ENCODE measurements at regions not wholly inside any gene's neighbourhood (a gene's known extent, or its start where the extent isn't known, plus 50 kb on each side); places are given as distances from the start of the nearest gene placed in this dataset.
A peak's percentile ranks its signal among the peaks of the same experiment; 100 is the strongest.

GRCh38 chr2:45337481-45337880, 273.6 kb downstream of the SRBD1 start:
- ATAC-seq = no peak
- no peak for DNase-seq

GRCh38 chr2:45334205-45334604, 276.9 kb downstream of the SRBD1 start:
- no peak for DNase-seq
- ATAC-seq = peak; percentile 15

- no peak for ATAC-seq
- DNase-seq = no peak
These were observed 278.5 kb downstream of the SRBD1 start for GRCh38 chr2:45332567-45332966.

DNA sequence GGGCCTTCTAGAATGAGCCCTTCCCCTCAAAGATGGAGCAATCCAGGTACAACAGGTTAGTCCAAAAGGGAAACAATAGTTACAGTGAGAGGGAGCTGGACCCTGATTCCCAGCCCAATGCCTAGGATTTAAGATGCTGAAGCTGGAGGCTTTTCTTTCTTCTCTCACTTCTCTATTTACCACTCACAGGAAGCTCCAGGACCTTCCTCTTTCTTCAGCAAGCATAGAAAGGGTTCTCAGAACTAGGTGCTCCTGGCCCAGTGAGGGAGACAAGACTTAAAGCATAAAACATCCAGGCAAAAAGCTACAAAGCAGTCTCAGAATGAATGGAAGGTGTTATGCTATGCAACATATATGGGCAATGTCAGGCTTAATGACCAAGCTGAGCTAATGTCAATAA, 279.0 kb downstream of the SRBD1 start:
- ATAC-seq = no peak
- DNase-seq = no peak

DNA sequence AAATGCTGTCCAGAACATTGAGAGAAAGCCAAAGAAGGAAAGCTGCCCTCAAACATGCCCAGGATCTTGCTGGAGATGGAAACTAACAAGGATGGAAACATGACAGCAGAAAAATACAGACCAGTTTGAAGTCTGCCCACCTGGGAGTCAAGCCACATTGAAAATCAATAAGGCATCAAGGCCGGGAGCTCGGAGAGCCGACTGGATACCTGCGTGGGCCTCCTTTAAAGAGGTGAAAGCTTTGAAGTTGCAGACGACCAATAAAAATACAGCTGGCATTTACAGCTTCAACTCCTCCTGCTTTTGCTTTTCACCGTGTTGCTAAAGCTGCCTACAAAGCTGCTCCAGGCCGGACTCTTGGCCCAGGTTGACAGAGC, 279.7 kb downstream of the SRBD1 start:
- no peak for DNase-seq
- ATAC-seq = no peak

DNA sequence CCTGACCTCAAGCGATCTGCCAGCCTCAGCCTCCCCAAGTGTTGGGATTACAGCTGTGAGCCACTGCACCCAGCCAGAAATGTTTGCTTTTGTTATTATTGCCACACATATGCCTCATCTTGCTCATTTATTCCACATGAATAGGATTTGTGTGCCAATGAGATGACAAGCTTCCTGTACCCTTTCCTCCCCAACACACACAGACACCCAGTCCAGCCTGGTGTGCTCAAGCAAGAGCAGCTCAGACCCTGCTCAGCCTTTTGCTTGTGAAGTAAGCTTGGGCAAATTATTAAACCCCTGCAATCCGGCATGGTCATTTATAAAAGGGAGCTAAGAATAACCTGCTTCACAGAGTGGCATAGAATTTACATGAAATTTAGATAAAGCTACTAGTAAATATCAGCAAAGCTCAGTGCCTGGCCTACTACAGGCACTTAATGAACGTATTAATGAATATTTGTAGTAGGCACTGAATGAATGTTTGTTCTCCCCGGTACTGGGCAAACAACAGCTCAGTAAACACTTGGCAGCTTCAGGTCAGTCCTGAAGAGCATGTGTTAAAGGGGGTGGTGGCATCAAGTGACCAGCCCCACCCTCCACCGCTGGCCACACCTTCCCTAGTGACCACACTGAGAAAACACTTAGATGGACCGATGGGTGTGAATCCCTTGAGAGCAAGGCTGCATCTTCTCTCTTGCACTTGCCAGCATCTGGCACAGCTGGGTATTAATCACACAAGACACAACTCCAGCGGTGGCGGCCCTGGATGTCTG, 280.2 kb downstream of the SRBD1 start:
- ATAC-seq = no peak
- no peak for DNase-seq

DNA sequence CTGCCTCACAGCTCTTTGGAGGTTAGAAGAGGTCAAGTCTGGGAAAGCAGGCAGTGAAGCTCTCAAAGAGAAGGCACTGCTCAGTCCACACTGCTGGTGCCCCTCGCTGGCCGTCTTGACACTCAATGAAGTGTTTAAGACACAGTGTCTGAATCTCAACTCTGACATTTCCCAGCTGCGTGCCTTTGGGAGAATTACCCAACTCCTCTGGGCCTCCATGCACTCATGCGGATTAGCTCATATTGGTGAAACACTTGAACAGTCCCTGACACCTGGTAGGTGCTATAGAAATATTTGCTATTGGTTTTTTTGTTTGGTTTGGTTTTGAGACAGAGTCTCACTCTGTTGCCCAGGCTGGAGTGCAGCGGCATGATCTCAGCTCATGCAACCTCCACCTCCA, 281.0 kb downstream of the SRBD1 start:
- DNase-seq (no peak), ATAC-seq (no peak)

- no peak for DNase-seq
- ATAC-seq = no peak
These were observed 281.9 kb downstream of the SRBD1 start for GRCh38 chr2:45329045-45329677.

GRCh38 chr2:45328264-45328870, 282.7 kb downstream of the SRBD1 start:
- no peak for ATAC-seq
- DNase-seq = no peak

DNA sequence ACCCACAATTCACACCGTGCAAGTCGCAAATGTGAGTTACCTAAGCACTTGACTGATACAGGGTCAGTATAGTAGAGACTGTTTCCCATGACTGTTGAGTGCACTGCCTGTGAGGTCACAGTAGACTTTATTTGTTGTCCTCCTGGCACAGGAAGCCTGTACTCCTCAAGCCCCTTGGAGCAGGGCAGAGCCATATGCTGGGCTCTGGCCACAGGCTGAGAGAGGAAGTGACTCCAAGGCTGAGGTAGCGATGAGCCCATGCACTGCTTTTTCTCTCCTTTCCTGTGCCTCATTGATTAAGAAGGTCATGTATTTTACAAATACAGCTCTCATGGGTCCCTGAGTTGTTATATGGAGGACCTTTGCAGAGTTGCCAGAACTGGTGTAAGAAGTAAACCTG, 287.7 kb downstream of the SRBD1 start:
- DNase-seq (no peak), ATAC-seq (no peak)

- DNase-seq = no peak
- no peak for ATAC-seq
These were observed 290.1 kb downstream of the SRBD1 start for GRCh38 chr2:45320956-45321355.

GRCh38 chr2:45319683-45320455, 291.2 kb downstream of the SRBD1 start:
- ATAC-seq = no peak
- DNase-seq = no peak

GRCh38 chr2:45318686-45319085, 292.4 kb downstream of the SRBD1 start:
- ATAC-seq = no peak

DNA sequence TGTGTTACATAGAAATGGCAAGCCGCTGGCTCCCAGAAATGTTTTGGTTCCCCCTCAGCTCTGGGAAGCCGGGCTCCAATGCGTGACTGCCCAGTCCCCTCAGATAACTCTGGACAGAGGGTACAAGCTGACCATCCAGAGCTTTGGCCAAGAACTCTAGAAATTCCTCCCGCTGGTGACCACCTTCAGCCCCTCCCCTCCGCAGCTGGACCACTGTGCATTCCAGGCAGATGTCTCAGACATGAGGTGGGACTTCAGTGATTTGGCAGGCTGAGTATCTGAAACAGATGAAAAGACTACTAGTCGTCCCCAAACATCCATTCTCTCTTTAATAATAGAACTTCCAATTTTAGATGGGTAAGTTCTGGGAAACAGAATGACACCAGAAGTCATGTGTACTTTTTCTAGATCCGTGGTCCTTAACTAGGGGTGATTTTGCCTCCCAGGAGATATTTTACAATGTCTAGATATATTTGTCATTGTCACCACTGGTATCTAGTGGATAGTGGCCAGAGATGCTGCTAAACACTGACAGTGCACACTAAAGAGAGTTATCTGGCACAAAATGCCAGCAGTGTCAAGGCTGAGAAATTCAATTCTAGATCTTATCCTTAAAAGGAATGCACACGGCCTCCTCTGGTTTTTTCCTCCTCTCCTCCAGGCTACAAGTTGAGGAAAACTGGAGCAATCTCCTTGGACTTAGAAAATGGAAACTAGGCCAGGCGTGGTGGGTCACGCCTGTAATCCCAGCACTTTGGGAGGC, 294.3 kb downstream of the SRBD1 start:
- DNase-seq = no peak
- ATAC-seq = no peak

More at GRCh38 chr2:45318686-45319085, 292.4 kb downstream of the SRBD1 start:
- no peak for DNase-seq

GRCh38 chr2:45315861-45316260, 295.2 kb downstream of the SRBD1 start:
- no peak for DNase-seq

DNA sequence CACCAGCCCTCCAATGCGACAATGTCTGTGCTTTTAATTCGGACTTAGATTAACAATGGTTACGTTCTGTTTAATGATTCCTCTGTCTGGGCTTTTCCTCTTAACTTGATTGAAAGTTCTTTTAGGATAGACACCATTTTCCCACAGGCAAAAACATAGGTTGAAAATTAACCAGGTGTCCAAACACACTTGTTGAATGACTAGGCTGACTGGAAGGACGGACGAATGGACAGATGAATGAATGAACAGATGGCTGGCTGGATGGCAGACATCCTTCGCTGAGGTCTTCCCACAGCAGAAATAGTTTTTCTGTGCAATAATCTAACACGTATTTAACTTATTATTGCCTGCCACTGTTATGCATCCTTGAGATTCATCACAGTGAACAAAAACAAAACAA, 298.8 kb downstream of the SRBD1 start:
- no peak for ATAC-seq
- no peak for DNase-seq

More at GRCh38 chr2:45315861-45316260, 295.2 kb downstream of the SRBD1 start:
- no peak for ATAC-seq

DNA sequence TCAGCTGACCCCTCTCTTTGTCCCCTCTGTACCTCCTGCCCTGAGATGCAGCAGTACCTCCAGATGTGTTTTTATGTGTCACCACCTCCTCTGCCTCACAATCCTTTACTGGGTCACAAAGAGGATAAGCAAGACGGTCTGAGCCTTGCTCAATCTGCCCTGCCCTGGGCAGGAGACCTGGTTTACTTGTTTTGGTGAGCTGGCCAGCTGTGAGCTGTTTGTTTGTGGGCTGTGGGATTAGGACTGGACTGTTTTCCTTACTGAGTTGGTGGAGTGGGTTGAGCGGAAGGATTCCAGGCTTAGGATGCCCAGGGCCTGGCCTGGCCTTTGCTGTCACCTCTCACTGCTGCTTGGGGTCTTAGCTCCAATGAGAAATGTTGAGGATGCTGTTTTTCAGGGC, 299.5 kb downstream of the SRBD1 start:
- ATAC-seq (no peak), DNase-seq (no peak)

DNA sequence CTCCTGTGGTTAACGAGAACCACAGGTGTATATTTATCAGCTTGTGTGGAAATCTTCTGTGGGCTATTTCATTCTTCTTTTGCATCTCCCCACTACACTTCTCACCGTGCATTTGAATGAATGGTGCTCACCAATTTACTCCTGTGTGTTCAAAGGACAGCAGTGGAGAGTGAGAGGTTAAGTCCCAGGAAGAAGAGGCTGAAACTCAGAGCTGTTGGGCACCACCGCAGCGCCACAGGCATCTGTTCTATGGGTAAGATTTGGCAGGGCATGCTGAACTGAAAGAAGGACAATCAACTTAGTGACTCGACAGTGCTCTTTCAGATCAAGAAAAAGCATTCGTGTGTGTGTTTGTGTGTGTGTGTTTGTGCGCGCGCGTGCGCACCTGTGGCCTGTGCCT, 297.9 kb upstream of the SIX2 start:
- DNase-seq (no peak), ATAC-seq (no peak)

GRCh38 chr2:45305599-45305998, 296.3 kb upstream of the SIX2 start:
- no peak for ATAC-seq
- DNase-seq = no peak

- ATAC-seq = no peak
- no peak for DNase-seq
These were observed 294.4 kb upstream of the SIX2 start for GRCh38 chr2:45303417-45304202.
